ENCODE measurements at regions not wholly inside any gene's neighbourhood (a gene's known extent, or its start where the extent isn't known, plus 50 kb on each side); places are given as distances from the start of the nearest gene placed in this dataset.

DNA sequence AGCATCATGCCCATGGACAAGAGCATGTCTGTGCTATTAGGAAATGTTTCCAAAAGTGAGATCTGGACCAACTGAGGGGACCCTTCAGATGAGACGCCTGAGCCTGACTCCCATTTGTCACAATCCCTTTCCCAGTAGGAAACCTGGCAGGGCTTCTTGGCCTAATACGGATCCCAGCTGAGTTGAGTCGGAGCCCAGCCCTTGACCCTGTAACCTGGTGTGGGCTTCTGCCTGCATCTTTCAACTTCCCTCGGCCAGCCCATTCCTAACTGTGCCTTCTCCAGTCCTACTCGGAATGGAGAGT lies 148.3 kb downstream of the IRX2 start:
- no peaks in the 10 kb centered on the region for H3K4me1 Mint-ChIP-seq (ENCODE audit: low read depth)
- no peaks in the 10 kb centered on the region for H3K36me3 Mint-ChIP-seq (ENCODE audit: low read depth)
- no peaks in the 10 kb centered on the region for H3K27me3 Mint-ChIP-seq (ENCODE audit: low read depth)
- no peaks in the 10 kb centered on the region for H3K9me3 Mint-ChIP-seq
- no peak overlapping the region for H3K4me3 Mint-ChIP-seq
- H3K27ac Mint-ChIP-seq, result no peak overlapping the region

DNA sequence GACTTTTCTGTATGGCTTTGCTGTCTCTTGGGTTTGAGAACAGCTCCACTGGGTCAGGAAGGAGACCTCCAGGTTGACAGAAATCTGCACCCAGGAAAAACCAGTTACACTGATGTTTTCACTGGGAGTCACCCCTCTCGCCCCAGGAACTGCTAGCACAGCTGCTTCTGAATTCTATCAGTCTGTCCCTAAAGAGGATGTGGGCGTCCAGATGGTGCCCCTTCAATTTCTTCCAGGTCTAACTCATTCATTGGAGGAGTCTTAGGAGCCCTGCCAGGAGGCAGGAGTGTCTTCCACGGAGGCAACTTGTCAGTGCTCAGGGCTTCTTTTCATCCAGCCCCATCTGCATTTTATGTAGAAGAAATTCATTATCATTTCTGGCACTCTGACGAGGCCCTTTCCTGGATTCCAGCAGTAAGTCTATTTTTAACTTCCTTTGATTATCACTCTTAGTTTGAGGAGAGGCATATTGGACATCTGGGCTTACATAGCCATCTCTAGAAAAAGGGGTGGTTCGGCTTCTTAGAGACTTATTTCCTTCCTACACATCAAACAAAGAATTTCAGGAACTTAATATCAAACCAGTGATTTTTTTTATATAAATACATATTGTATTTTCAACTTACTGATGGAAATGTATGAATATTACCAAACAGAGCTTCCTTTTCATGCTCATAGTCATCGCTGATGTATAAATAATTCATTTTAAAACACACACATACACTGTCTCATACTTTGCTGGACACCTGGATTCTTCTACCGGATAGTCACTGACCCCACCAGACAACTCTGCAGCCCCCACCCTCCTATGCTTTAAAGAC lies 148.8 kb downstream of the IRX2 start:
- H3K27me3 Mint-ChIP-seq (ENCODE audit: low read depth), result no peaks in the 10 kb centered on the region
- no peak overlapping the region for H3K27ac Mint-ChIP-seq
- H3K36me3 Mint-ChIP-seq (ENCODE audit: low read depth), result no peaks in the 10 kb centered on the region
- no peaks in the 10 kb centered on the region for H3K9me3 Mint-ChIP-seq
- no peaks in the 10 kb centered on the region for H3K4me1 Mint-ChIP-seq (ENCODE audit: low read depth)
- no peak overlapping the region for H3K4me3 Mint-ChIP-seq

DNA sequence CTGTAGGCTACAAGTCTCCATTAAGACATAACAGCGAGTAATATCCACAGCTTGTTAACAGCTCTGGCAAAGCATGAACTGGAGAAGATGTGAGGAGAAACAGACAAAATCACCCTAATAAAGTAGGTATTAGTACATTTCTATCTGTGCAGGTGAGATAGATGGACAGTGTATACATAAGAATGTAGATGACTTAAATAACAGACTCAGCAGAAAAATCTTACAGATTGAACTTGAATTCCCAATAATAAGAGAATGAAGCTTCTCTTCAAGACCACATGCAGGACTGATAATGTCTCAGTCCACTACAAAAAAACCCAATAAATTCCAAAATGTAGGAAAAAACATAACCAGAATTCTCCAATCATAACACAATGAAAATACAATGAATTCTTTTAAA lies 153.0 kb downstream of the IRX2 start:
- no peaks in the 10 kb centered on the region for H3K36me3 Mint-ChIP-seq (ENCODE audit: low read depth)
- no peaks in the 10 kb centered on the region for H3K4me1 Mint-ChIP-seq (ENCODE audit: low read depth)
- no peak overlapping the region for H3K4me3 Mint-ChIP-seq
- H3K9me3 Mint-ChIP-seq, result no peaks in the 10 kb centered on the region
- no peak overlapping the region for H3K27ac Mint-ChIP-seq
- H3K27me3 Mint-ChIP-seq (ENCODE audit: low read depth), result no peaks in the 10 kb centered on the region

DNA sequence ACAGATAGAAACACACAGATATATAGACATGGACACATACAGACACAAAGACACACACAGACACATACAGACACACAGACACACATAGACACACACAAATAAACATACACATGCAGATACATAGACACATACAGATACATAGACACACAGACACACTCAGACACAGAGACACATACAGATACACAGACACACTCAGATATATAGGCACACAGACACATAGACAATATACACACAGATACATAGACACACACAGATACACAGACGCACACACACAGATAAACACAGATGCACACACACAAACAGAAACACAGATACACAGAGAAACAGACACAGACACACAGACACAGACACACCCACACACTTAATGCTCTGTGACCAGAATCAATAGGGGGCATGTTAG lies 156.8 kb downstream of the IRX2 start:
- H3K4me1 Mint-ChIP-seq (ENCODE audit: low read depth), result no peaks in the 10 kb centered on the region
- H3K9me3 Mint-ChIP-seq, result no peaks in the 10 kb centered on the region
- H3K27me3 Mint-ChIP-seq (ENCODE audit: low read depth), result no peaks in the 10 kb centered on the region
- no peak overlapping the region for H3K4me3 Mint-ChIP-seq
- no peaks in the 10 kb centered on the region for H3K36me3 Mint-ChIP-seq (ENCODE audit: low read depth)
- no peak overlapping the region for H3K27ac Mint-ChIP-seq

DNA sequence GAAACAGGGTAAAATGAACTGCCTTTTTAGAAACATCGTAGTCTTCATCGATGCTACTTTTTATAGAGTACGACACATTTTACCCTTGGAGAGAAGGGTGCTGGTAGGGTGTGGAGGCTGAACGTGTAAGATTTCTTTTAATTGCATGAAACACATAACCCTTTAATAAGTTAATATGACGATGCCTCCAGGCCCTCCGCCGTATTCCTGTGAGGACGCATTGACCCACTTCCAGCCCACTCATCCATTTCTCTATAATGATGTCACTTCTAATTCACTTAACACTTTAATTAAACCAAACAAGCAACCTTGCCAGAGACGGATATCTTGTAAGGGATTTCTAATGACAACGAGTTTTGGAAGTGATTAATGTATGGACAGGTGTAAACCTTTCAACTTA lies 158.7 kb downstream of the IRX2 start:
- H3K9me3 Mint-ChIP-seq, result no peaks in the 10 kb centered on the region
- H3K27ac Mint-ChIP-seq, result no peak overlapping the region
- H3K27me3 Mint-ChIP-seq (ENCODE audit: low read depth), result no peaks in the 10 kb centered on the region
- H3K36me3 Mint-ChIP-seq (ENCODE audit: low read depth), result no peaks in the 10 kb centered on the region
- no peak overlapping the region for H3K4me3 Mint-ChIP-seq
- no peaks in the 10 kb centered on the region for H3K4me1 Mint-ChIP-seq (ENCODE audit: low read depth)

DNA sequence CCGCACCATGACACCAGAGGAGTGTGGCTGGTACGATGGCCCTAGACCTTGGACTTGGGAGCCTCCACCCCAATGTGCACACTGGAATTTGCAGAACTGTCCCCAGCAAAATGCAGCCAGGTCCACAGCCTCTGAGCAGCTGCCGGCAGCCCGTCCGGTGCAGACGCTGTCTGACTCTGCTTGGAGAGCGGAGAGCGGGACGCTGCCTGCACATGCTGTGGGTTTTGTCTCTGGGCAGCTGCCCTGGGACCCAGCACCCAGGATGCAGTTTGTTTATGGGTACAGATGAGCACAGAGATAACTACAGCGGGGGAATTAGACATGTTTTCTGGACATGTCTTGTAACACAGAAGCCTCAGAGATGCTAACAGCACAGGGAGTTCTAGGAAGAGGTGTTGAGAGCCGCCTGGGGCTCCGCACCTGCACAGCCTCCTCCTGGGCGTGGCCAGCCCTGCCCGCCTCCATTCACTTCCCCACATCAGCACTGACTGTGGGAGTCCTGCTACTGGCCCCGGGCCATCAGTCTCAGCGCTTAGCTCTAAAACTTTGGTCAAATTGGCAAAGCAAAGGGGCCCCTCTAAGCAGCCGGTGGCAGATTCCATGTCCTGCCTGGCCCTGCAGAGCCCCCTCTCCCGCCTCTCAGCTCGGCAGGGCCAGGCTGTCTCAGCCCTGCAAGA lies 159.6 kb downstream of the IRX2 start:
- no peaks in the 10 kb centered on the region for H3K27me3 Mint-ChIP-seq (ENCODE audit: low read depth)
- H3K9me3 Mint-ChIP-seq, result no peaks in the 10 kb centered on the region
- H3K36me3 Mint-ChIP-seq (ENCODE audit: low read depth), result no peaks in the 10 kb centered on the region
- no peak overlapping the region for H3K27ac Mint-ChIP-seq
- no peak overlapping the region for H3K4me3 Mint-ChIP-seq
- H3K4me1 Mint-ChIP-seq (ENCODE audit: low read depth), result no peaks in the 10 kb centered on the region

DNA sequence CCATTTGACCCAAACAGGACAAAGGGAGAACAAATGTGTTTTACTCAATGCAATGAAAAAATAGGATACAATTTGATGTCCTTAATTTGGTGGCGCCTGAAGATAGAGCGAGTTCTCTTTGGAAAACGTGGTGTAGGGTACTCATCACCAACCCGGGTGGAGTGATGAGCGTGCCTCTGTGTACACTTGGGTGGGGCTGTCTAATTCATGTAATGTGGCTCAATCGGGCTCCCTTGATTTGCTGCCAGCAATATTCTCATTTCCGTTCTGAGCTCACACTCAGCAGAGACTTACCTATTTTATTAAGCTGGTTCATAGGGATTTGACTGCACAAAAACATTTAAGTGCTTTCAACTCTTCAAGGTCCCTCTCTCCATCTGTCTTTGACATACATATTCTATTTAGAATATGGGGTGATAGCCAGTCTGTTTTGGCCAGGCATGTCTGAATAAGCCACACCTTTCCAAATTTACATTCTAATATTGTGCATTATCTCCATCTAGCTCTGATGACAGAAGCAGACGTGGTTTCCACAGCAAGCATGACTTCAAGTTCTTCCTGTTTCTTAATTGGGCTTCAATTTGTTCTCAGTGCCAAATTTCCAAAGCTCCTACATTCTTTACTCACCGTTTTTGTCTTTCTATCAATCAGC lies 162.5 kb downstream of the IRX2 start:
- Mint-ChIP-seq H3K27ac (no peak overlapping the region), H3K27me3 (ENCODE audit: low read depth) (no peaks in the 10 kb centered on the region), H3K4me1 (ENCODE audit: low read depth) (no peaks in the 10 kb centered on the region), H3K36me3 (ENCODE audit: low read depth) (no peaks in the 10 kb centered on the region), H3K4me3 (no peak overlapping the region), H3K9me3 (no peaks in the 10 kb centered on the region)

DNA sequence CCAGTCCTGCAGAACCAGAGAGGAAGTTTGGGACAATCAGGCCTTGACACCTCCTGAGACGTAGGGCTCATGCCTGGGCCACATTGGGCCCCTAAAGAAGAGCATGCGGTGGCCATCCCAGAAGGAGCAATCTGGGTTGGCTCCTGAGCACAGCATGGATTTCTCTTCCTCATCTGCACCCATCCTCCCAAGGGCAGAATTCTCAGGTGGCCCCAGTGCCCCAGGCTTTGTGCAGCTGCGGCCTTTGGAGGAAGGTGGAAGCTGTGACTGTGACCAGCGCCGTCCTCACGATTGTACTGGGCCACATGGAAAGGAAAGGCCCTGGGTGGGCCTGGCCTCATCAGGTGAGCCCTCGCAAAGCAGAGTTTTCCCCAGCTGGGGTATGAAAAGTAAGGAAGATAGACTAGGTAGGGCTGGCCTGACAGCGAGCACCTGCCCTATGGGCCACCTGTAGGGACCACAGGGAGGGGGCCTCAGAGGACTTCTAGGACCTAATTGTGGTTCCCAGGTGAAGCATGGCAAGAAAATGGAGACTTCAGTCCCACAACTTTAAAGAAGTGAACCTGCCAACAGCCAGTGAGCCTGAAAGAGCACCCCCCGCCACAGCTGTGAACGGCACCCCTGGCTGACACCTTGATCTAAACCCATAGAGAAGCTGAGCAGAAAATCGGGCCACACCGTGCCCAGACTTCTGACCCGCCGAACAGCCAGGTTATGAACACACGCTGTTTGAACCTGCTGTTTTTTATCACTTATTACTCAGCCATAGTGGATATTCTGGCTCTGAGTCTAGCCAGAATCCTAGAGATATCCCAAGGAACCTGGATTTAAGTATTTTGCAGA lies 164.1 kb downstream of the IRX2 start:
- no peaks in the 10 kb centered on the region for H3K9me3 Mint-ChIP-seq
- no peak overlapping the region for H3K27ac Mint-ChIP-seq
- no peaks in the 10 kb centered on the region for H3K27me3 Mint-ChIP-seq (ENCODE audit: low read depth)
- H3K4me3 Mint-ChIP-seq, result no peak overlapping the region
- no peaks in the 10 kb centered on the region for H3K4me1 Mint-ChIP-seq (ENCODE audit: low read depth)
- no peaks in the 10 kb centered on the region for H3K36me3 Mint-ChIP-seq (ENCODE audit: low read depth)

DNA sequence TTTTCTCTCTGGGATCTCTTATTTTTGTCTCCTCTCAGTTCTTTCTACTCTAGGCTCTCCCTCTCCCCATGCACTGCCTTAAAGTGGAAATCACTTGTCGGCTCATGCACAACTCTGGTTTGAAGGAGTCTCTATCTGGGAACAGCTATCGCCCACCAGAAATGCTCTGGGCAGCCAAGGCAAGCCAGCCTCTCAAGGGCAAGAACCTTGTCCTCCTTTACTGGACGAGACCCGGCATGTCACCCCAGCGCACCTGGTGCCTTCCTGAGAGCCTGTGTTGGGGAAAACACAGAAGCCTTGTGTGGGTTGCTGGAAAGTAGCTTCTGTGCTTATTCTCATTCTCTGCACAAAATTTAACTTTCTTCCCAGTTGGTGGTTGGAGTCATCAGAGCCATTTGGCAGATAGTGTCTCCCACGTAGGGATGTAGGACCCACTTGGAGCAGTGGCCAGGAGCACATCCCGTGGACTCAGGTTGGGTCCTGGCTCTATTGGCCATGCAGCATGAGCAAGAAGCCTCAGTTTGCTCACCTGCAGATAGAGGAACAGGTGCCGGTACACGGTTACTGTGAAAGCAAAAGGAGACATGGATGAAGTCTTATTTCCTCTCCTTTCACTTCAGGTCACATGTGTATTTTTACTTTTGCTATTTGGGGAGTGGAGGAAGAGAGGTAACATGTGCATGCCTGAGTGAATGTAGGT lies 165.3 kb downstream of the IRX2 start:
- H3K4me3 Mint-ChIP-seq, result no peak overlapping the region
- H3K4me1 Mint-ChIP-seq (ENCODE audit: low read depth), result no peaks in the 10 kb centered on the region
- H3K27me3 Mint-ChIP-seq (ENCODE audit: low read depth), result no peaks in the 10 kb centered on the region
- H3K27ac Mint-ChIP-seq, result no peak overlapping the region
- H3K9me3 Mint-ChIP-seq, result peaks cover 5% of the 10 kb centered on the region
- H3K36me3 Mint-ChIP-seq (ENCODE audit: low read depth), result no peaks in the 10 kb centered on the region

DNA sequence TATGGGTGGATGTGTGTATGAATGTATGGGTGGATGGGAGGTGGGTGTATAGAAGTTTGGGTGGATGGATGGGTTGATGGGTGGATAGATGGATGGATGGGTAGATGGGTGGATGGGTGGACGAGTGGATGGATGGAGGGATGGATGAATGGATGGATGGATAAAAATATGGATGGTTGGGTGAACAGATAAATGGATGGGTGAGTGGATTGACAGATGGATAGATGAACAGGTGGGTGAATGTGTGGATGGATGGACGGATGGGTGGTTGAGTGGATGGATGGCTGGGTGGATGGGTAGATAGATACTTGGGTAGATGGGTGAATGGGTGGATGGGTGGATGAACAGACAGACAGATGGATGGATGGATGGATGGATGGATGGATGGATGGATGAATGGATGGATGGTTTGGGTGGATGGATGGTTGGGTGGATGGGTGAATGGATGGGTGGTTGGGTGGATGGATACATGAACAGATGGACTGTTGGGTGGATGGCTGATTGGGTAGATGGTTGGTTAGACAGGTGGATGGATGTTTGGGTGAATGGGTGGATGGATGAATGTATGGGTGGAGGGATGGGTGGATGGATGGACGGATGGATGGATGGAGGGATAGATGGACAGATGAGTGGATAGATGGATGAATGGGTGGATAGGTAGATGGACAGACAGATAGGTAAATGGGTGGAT lies 166.8 kb downstream of the IRX2 start:
- Mint-ChIP-seq H3K27ac (no peak overlapping the region), H3K9me3 (peaks cover 6% of the 10 kb centered on the region), H3K4me3 (no peak overlapping the region), H3K27me3 (ENCODE audit: low read depth) (no peaks in the 10 kb centered on the region), H3K36me3 (ENCODE audit: low read depth) (no peaks in the 10 kb centered on the region), H3K4me1 (ENCODE audit: low read depth) (no peaks in the 10 kb centered on the region)

DNA sequence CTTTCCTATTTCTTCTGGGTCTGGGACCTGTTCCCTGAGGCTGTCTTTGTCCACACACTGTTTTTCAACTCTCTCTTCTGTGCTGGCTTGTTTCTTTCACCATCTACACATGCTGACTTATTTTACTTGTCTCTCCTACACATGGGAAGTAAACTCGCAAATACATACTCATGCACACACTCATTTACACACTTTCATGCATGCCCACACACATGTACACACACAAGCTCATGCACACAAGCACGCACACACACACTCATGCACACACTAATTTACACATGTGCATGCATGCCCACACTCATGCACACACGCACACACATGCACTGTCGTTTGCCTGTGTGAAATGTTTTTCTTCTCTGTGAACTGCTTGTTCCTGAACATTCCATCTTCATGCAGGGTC lies 169.0 kb downstream of the IRX2 start:
- Mint-ChIP-seq H3K27ac (no peak overlapping the region), H3K4me1 (ENCODE audit: low read depth) (no peaks in the 10 kb centered on the region), H3K9me3 (peaks cover 13% of the 10 kb centered on the region), H3K36me3 (ENCODE audit: low read depth) (no peaks in the 10 kb centered on the region), H3K4me3 (no peak overlapping the region), H3K27me3 (ENCODE audit: low read depth) (no peaks in the 10 kb centered on the region)

DNA sequence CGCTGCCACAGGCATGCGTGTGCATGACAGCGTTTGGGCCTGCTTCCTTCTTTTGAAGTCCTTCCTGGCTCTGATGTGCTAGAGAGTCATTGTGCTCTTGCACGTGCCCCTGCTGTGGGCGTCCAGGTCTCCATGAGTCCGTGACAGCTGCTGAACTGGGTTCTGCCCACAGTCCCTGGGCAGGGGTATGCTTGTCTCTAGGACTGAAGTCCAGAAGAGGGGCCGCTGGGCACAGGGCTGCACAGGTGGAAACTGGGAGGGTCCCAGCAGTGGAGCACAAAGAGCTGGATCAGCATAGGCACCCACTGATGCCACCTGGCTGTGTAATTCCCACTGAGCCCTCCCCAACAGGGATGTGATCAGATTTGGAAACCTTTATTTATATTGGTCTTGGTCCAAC lies 169.4 kb downstream of the IRX2 start:
- Mint-ChIP-seq H3K27ac (no peak overlapping the region), H3K4me1 (ENCODE audit: low read depth) (no peaks in the 10 kb centered on the region), H3K9me3 (peaks cover 13% of the 10 kb centered on the region), H3K36me3 (ENCODE audit: low read depth) (no peaks in the 10 kb centered on the region), H3K4me3 (no peak overlapping the region), H3K27me3 (ENCODE audit: low read depth) (no peaks in the 10 kb centered on the region)

DNA sequence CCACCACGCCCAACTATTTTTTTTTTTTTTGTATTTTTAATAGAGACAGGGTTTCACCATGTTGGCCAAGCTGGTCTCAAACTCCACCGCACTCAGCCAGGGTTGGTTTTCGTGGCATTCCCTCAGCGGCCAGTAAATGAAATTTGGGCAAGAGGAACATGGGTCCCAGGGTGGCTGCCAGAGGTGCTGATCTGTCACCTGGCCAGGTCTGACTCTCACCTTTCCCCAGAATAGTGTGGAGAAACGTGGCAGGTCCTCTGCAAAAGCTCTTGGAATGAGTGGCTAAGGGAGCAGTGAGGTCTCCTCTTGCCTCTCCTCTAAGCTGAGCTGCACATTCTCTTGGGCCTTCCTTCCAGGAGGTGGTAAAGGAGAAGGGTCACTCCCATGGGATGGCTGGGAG lies 170.1 kb downstream of the IRX2 start:
- Mint-ChIP-seq H3K9me3 (peaks cover 13% of the 10 kb centered on the region), H3K4me3 (no peak overlapping the region), H3K27me3 (ENCODE audit: low read depth) (no peaks in the 10 kb centered on the region), H3K27ac (no peak overlapping the region), H3K36me3 (ENCODE audit: low read depth) (no peaks in the 10 kb centered on the region), H3K4me1 (ENCODE audit: low read depth) (no peaks in the 10 kb centered on the region)

DNA sequence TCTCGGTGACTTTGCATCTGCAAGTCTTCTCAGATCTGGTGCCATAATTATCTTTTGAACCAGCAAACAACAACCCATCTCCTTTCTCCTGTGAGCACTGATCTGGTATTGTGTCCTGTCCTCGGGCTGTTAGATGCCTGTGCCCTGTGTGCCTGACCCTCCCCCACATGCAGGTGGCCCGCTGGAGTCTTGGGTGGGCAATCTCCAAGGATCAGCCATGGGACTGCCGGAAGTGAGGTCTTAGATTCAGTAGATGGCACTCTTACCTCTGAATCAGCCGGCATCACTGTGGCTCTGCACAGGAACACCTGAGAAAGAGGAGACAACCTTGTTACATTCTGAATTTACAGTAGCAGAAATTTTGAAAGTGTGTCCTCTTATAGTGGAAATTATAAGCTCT lies 172.4 kb downstream of the IRX2 start:
- H3K36me3 Mint-ChIP-seq (ENCODE audit: low read depth), result no peaks in the 10 kb centered on the region
- no peak overlapping the region for H3K4me3 Mint-ChIP-seq
- peaks cover 13% of the 10 kb centered on the region for H3K9me3 Mint-ChIP-seq
- H3K4me1 Mint-ChIP-seq (ENCODE audit: low read depth), result no peaks in the 10 kb centered on the region
- H3K27me3 Mint-ChIP-seq (ENCODE audit: low read depth), result no peaks in the 10 kb centered on the region
- H3K27ac Mint-ChIP-seq, result no peak overlapping the region

Measured in T-helper 1 cell treated with Interleukin-12 subunit alpha and Interleukin-12 subunit beta and Interleukin-4 antibody, amounts not matched to agents 30 μg/mL and 1 μg/mL, for 36 hours (primary cell).